ENCODE measurements at regions not wholly inside any gene's neighbourhood (a gene's known extent, or its start where the extent isn't known, plus 50 kb on each side); places are given as distances from the start of the nearest gene placed in this dataset.
A peak's percentile ranks its signal among the peaks of the same experiment; 100 is the strongest.

DNA sequence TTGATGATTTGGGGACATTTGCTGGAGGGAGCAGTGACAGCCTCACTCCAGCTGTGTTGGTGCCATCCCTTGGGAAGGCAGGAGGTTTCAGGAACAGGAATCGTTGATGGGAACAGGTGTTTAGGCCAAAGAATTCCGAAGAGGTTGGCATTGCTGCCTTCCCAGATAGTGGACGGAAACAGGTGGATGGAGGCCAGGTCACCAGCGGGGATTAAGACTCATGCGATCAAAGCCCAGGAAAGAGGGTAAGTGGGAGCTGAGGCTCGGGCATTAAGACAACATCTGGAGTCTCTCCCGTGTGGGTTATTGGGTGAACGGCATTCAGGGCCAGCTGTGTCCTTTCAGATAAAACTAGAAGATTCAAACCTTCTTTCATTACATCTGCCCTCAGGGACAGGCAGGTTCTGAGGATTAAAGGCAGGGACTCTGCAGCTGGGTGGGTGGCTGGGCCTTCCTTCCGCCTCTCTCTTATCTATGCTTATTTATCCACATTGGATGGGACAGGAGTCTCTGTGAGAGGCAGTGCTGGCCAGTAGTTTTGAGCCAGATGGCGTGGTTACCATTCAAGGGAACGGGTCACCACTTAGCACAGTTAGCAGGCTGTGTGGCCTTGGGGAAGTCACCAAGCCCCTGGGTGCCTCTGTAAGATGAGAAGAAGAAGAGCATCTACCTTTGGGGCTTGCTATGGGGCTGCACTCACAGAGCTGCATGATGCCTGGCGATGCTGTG, 67.6 kb downstream of the INSIG1 start:
- peaks cover 0 to 60% (median 3%) of the 10 kb centered on the region in 11 experiments; a peak in 12 of 22 replicates for H3K27me3 ChIP-seq
- peak overlapping the region in 8 of 10 experiments; percentile 16 to 67 (median 64); a peak in 15 of 20 replicates for H3K4me3 ChIP-seq
- no peaks in the 10 kb centered on the region for H3K36me3 ChIP-seq
- no peak for TF ChIP-seq Cebpa-rat (IDR thresholded peaks at IDR 0.05)
- peaks cover 74 to 77% (median 75%) of the 10 kb centered on the region in 10 experiments for H3K4me1 ChIP-seq
- H3K9ac ChIP-seq = peak overlapping the region in 8 of 11 experiments; percentile 64 to 88 (median 84); a peak in 17 of 22 replicates
- H3K27ac ChIP-seq = peak overlapping the region in 8 of 11 experiments; percentile 89 to 97 (median 92); a peak in 16 of 22 replicates
- H3K4me2 ChIP-seq = peak overlapping the region; percentile 10 to 100 (median 95); a peak in 21 of 22 replicates
- peaks cover 0 to 14% (median 0%) of the 10 kb centered on the region in 11 experiments; a peak in 1 of 22 replicates for H4K20me1 ChIP-seq
- peaks cover 0 to 7% (median 0%) of the 10 kb centered on the region in 11 experiments; a peak in 5 of 22 replicates for H3K9me3 ChIP-seq (replicated peaks in 1 of 11)

DNA sequence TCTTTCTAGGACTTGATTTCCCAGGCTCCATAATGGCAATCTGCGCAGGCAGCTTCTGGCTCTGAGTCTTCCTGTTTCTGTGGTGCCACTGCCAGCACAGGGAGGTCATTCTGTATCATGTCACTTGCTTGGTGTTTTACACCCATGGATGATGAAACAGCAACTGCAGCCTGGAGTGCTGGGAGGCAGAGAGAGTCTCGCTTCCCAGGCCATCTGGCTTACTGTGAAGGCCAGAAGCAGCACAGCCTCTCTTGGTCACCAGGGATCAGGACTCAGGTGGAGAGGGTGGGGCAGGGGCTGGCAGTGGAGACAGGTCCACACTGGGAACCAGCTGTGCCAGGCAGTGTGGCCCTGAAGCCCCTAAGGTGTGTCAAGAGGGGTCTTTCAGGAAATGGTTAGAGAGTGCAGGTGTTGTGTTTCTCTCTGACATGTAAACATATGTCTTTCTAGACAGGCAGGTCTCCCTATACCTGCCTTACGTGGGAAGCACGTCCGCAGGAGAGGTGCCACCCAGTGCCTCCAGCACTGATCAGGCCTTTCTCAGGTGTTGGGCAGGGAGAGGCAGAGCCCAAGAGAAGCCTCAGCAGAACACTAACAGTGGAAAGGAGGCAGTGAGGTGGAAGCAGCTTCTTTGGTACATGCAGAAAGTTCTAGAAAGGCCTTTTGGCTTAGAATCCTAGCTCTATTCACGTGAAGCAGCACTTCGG, 71.4 kb downstream of the INSIG1 start:
- Histone ChIP-seq H3K27ac (peak overlapping the region in 7 of 11 experiments; percentile 6 to 74 (median 66); a peak in 13 of 22 replicates), H3K36me3 (no peaks in the 10 kb centered on the region), H3K4me3 (peak overlapping the region in 1 of 10 experiments; percentile 28; a peak in 2 of 20 replicates), H3K27me3 (peaks cover 33 to 74% (median 40%) of the 10 kb centered on the region in 11 experiments), H3K9ac (peak overlapping the region in 7 of 11 experiments; percentile 11 to 66 (median 41); a peak in 10 of 22 replicates), H4K20me1 (peaks cover 0 to 41% (median 3%) of the 10 kb centered on the region in 11 experiments; a peak in 8 of 22 replicates), H3K4me1 (peaks cover 62 to 77% (median 75%) of the 10 kb centered on the region in 10 experiments), H3K4me2 (peak overlapping the region; percentile 44 to 97 (median 86)), H3K9me3 (replicated peaks in 1 of 11) (peaks cover 0 to 7% (median 0%) of the 10 kb centered on the region in 11 experiments; a peak in 5 of 22 replicates)
- peak in 1 of 11 experiments; percentile 38; a peak in 1 of 22 replicates for TF ChIP-seq Cebpa-rat (IDR thresholded peaks at IDR 0.05)

DNA sequence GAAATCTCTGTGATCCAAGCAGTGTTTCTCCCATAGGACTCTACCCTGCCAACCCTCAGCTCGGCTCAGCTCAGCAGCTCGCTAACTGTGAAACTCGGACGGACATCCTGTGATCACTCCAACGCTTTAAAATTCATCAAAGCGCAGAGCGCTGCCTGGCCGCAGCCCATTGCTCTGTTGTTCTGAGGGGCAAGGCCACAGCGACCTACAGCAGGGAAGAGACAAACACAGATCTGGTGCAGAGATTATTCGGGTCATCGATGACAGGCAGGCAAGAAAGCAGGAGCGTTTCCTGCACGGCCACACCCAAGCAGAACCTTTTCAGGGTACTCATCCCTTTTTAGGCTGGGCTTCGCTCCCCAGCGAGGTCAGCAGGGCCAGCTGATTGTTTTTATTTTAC, 72.1 kb downstream of the INSIG1 start:
- H3K36me3 ChIP-seq = no peaks in the 10 kb centered on the region
- H3K9ac ChIP-seq = peak overlapping the region in 6 of 11 experiments; percentile 11 to 66 (median 42); a peak in 10 of 22 replicates
- H4K20me1 ChIP-seq = peaks cover 0 to 48% (median 6%) of the 10 kb centered on the region in 11 experiments; a peak in 9 of 22 replicates
- H3K4me3 ChIP-seq = 0 out of 20 replicates have a peak overlapping the region, but pooled peaks of 1 of the 10 experiments have one; percentile 7
- peaks cover 61 to 77% (median 75%) of the 10 kb centered on the region in 10 experiments for H3K4me1 ChIP-seq
- peak overlapping the region; percentile 44 to 97 (median 86); a peak in 21 of 22 replicates for H3K4me2 ChIP-seq
- peaks cover 0 to 7% (median 0%) of the 10 kb centered on the region in 11 experiments; a peak in 5 of 22 replicates for H3K9me3 ChIP-seq (replicated peaks in 1 of 11)
- peaks cover 40 to 74% (median 48%) of the 10 kb centered on the region in 11 experiments for H3K27me3 ChIP-seq
- H3K27ac ChIP-seq = peak overlapping the region in 7 of 11 experiments; percentile 6 to 74 (median 66); a peak in 12 of 22 replicates
- TF ChIP-seq Cebpa-rat (IDR thresholded peaks at IDR 0.05) = no peak

DNA sequence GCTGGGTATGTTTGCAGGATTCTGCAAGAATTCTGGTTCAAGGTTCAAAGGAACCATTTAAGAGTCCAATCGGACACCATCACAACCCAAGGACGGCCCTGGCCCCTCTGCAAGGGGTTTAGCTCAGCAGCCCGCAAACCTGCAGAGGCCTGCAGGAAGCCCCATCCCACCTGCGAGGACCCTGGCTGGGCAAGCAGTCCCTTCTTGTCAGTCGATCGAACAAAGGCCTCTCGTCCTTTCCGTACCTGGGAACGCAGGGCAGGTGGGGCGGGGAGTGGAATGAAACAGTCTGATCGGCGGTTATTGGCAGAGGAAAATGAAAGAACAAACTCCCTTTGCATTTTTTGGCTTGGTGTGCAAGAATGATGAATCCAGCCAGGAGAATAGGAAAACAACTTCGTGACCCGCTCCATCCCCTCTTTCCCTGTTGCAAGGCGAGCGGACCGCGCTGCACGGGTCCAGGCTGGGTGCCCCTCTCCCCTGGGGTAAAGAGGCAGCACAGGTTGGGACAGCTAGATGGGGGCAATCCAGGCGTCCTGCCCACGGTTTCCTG, 73.7 kb downstream of the INSIG1 start:
- Histone ChIP-seq H3K27ac (peak overlapping the region in 5 of 11 experiments; percentile 3 to 61 (median 49); a peak in 9 of 22 replicates), H3K4me2 (peak overlapping the region; percentile 84 to 97 (median 94)), H3K9me3 (replicated peaks in 1 of 11) (peaks cover 0 to 7% (median 0%) of the 10 kb centered on the region in 11 experiments; a peak in 5 of 22 replicates), H3K9ac (peak overlapping the region in 6 of 11 experiments; percentile 36 to 64 (median 60); a peak in 10 of 22 replicates), H3K4me1 (peaks cover 62 to 82% (median 80%) of the 10 kb centered on the region in 10 experiments), H3K36me3 (no peaks in the 10 kb centered on the region), H3K4me3 (peak overlapping the region; percentile 44 to 69 (median 54); a peak in 19 of 20 replicates), H3K27me3 (peaks cover 56 to 81% (median 64%) of the 10 kb centered on the region in 11 experiments), H4K20me1 (peaks cover 0 to 63% (median 19%) of the 10 kb centered on the region in 11 experiments; a peak in 11 of 22 replicates)
- TF ChIP-seq Cebpa-rat (IDR thresholded peaks at IDR 0.05) = no peak

DNA sequence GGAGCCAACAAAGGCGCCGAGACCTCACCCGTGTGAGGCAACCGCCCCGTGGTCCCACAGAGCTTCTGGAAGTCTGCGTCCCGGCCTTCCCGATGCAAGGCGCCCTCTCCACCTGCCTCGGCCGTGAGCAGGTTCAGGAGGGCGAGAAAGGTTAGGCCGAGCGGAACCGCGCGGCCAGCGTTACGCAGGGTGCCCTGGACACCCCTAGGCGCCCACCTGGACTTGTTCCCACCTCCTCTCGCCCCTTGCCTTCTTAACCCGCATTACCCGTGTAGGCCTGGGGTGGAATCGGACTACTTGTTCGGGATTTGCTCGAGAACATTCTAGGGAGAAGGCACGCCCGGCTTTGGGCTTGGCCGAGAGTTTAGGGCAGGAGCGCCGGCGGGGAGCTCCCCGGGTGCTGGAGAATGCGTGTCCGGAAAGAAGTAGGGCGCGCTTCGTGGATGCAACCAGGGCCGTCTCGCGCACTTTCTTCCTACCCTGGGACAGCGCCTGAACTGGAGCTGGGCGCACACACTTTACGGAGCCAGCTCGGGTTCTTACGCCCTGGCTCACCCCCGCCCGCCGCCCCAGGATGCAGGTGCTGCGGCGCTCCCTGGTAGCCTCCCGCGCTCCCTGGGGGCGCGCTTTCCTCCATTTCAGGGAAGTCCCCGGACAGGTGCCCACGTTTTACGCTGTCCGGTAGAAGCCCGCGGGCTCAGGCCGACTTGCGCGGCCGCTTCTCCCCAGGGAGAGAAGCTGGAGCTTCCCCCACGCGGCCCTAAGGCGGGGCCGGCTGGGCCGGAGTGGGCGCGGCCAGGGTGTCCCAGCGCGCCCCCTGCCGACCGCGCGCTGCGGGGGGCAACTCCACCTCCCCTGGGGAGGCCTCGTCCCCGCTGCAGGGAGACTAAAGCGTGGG, 74.5 kb downstream of the INSIG1 start:
- TF ChIP-seq Cebpa-rat (IDR thresholded peaks at IDR 0.05) = no peak
- Histone ChIP-seq H3K36me3 (no peaks in the 10 kb centered on the region), H3K27me3 (peaks cover 64 to 88% (median 71%) of the 10 kb centered on the region in 11 experiments), H3K9me3 (replicated peaks in 1 of 11) (peaks cover 0 to 7% (median 0%) of the 10 kb centered on the region in 11 experiments; a peak in 5 of 22 replicates), H4K20me1 (peaks cover 0 to 66% (median 20%) of the 10 kb centered on the region in 11 experiments; a peak in 12 of 22 replicates), H3K4me1 (peaks cover 62 to 83% (median 80%) of the 10 kb centered on the region in 10 experiments), H3K4me2 (peak overlapping the region; percentile 84 to 97 (median 94)), H3K9ac (peak overlapping the region in 8 of 11 experiments; percentile 36 to 68 (median 51); a peak in 13 of 22 replicates), H3K4me3 (peak overlapping the region; percentile 44 to 69 (median 54)), H3K27ac (peak overlapping the region in 6 of 11 experiments; percentile 6 to 61 (median 45); a peak in 11 of 22 replicates)

DNA sequence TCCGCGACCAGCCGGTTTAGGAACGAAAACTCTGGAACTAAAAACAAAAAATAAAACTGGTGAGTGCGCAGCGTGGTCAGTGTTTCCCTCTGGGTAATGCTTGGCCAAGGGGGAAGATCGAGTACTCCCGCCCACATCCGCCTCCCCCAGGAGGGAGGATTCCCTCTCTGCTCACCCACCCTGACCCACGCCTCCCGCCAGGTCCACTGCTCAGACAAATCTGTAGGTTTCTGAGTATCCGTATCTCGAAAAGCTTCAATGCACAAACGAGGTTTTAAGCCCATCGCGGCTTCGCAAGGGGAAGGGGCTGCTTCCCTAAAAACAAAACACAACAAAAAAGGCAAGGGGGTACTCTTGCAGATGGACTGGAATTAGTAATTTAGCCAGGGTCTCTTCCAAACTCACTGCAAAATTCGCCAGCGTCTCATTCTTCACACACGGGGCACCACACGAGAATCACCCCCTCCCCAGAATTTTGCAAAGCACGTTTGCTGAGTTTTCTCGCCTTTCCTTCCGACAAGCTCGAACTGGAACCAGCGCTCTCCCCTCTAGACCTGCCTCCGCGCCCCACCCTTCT, 75.2 kb downstream of the INSIG1 start:
- peak overlapping the region; percentile 84 to 97 (median 94) for H3K4me2 ChIP-seq

More for the DNA sequence above, 75.2 kb downstream of the INSIG1 start:
- Histone ChIP-seq H3K27ac (peak overlapping the region in 6 of 11 experiments; percentile 6 to 61 (median 45); a peak in 10 of 22 replicates), H3K4me1 (peaks cover 69 to 91% (median 86%) of the 10 kb centered on the region in 10 experiments), H3K27me3 (peaks cover 71 to 96% (median 79%) of the 10 kb centered on the region in 11 experiments), H4K20me1 (peaks cover 0 to 73% (median 27%) of the 10 kb centered on the region in 11 experiments; a peak in 19 of 22 replicates), H3K4me3 (peak overlapping the region; percentile 44 to 69 (median 54)), H3K36me3 (no peaks in the 10 kb centered on the region), H3K9me3 (replicated peaks in 1 of 11) (peaks cover 0 to 7% (median 0%) of the 10 kb centered on the region in 11 experiments; a peak in 5 of 22 replicates), H3K9ac (peak overlapping the region in 9 of 11 experiments; percentile 8 to 68 (median 42); a peak in 14 of 22 replicates)
- no peak for TF ChIP-seq Cebpa-rat (IDR thresholded peaks at IDR 0.05)
